ENCODE measurements at regions not wholly inside any gene's neighbourhood (a gene's known extent, or its start where the extent isn't known, plus 50 kb on each side); places are given as distances from the start of the nearest gene placed in this dataset.

GRCh38 chr10:81728692-81729091 is 146.3 kb upstream of the NRG3 start:
- no peak for TF ChIP-seq CTCF (IDR thresholded peaks at IDR 0.05)
- TF ChIP-seq POLR2A (IDR thresholded peaks at IDR 0.05) = no peak

All from lower leg skin (tissue), 3 donors.